LHCN-M2 (cell line): ENCODE measurements at regions not wholly inside any gene's neighbourhood (a gene's known extent, or its start where the extent isn't known, plus 50 kb on each side); places are given as distances from the start of the nearest gene placed in this dataset.
"Not testable (repeated sequence)": the region's sequence is repeated elsewhere in the genome, so short reads cannot be mapped to it uniquely, and the experiment has no call there.

Source experiments
- DNase-seq: peaks from one replicate; pipeline ENCODE4 v3.0.0-alpha.2; 2012; ENCODE audit warnings: low read depth

GRCh38 chrX:85529141-85529540, 149.7 kb upstream of the POF1B start:
- not testable (repeated sequence) for DNase-seq

- DNase-seq: no peak
These were observed 138.7 kb upstream of the POF1B start for GRCh38 chrX:85517994-85518718.

- no peak for DNase-seq
These were observed 136.7 kb upstream of the POF1B start for GRCh38 chrX:85516131-85516530.

- DNase-seq: no peak
These were observed 127.4 kb upstream of the POF1B start for GRCh38 chrX:85506871-85507270.

GRCh38 chrX:85505801-85506200, 126.3 kb upstream of the POF1B start:
- no peak for DNase-seq

- no peak for DNase-seq
These were observed 124.9 kb upstream of the POF1B start for GRCh38 chrX:85504381-85504780.

- no peak for DNase-seq
These were observed 124.0 kb upstream of the POF1B start for GRCh38 chrX:85503258-85504158.

GRCh38 chrX:85501349-85501748, 121.9 kb upstream of the POF1B start:
- no peak for DNase-seq

- DNase-seq: no peak
These were observed 119.9 kb upstream of the POF1B start for GRCh38 chrX:85499400-85499799.

GRCh38 chrX:85493821-85494220, 114.4 kb upstream of the POF1B start:
- no peak for DNase-seq

GRCh38 chrX:85454295-85454694, 74.8 kb upstream of the POF1B start:
- DNase-seq: no peak

- DNase-seq: no peak
These were observed 65.1 kb upstream of the POF1B start for GRCh38 chrX:85444613-85445012.
